Liver (tissue), 8 donors: ENCODE measurements at regions not wholly inside any gene's neighbourhood (a gene's known extent, or its start where the extent isn't known, plus 50 kb on each side); places are given as distances from the start of the nearest gene placed in this dataset.

Experiments
- DNase-seq: peaks from one replicate; pipeline ENCODE4 v3.0.0-alpha.2; 2017; ENCODE audit warnings: low spot score
- H3K27ac ChIP-seq, 2 donors: one replicate each; pipeline ENCODE4 v1.7.0; 2013; ENCODE audit warnings: inconsistent platforms in 2 of 2, low read length in 2 of 2, control low read depth in 1 of 2, low read depth in 1 of 2, mild to moderate bottlenecking in 1 of 2
- H3K27me3 ChIP-seq, 4 donors: one replicate each; pipeline versions ENCODE4 v1.6.1 to v1.7.0; 2013; ENCODE audit warnings: low read length in 3 of 4, inconsistent platforms in 1 of 4, mild to moderate bottlenecking in 1 of 4, moderate library complexity in 1 of 4; ENCODE audit not compliant: control insufficient read depth in 4 of 4, insufficient read depth in 4 of 4
- H3K36me3 ChIP-seq, 4 donors: one replicate each; pipeline versions ENCODE4 v1.6.1 to v1.7.0; 2013; ENCODE audit warnings: low read length in 3 of 4, mild to moderate bottlenecking in 3 of 4, low read depth in 1 of 4, moderate library complexity in 1 of 4; ENCODE audit not compliant: control insufficient read depth in 4 of 4, insufficient read depth in 3 of 4
- H3K4me1 ChIP-seq, 4 donors: one replicate each; pipeline versions ENCODE4 v1.6.1 to v1.7.0; 2013; ENCODE audit warnings: low read length in 3 of 4, mild to moderate bottlenecking in 3 of 4, moderate library complexity in 1 of 4; ENCODE audit not compliant: control insufficient read depth in 4 of 4, insufficient read depth in 4 of 4
- H3K4me3 ChIP-seq, 3 donors: one replicate each; pipeline versions ENCODE4 v1.6.1 to v1.7.0; 2013; ENCODE audit warnings: low read length in 3 of 3, control low read depth in 1 of 3, low read depth in 1 of 3, mild to moderate bottlenecking in 1 of 3
- H3K9ac ChIP-seq, 2 donors: one replicate each; pipeline ENCODE4 v1.7.0; 2013; ENCODE audit warnings: low read length in 2 of 2, mild to moderate bottlenecking in 2 of 2, moderate library complexity in 2 of 2, control low read depth in 1 of 2, low read depth in 1 of 2
- H3K9me3 ChIP-seq, 4 donors: one replicate each; pipeline versions ENCODE4 v1.6.1 to v1.7.0; 2013; ENCODE audit warnings: low read length in 3 of 4; ENCODE audit not compliant: control insufficient read depth in 4 of 4
- CTCF ChIP-seq: fragments of 150-350 bp; IDR thresholded peaks from 2 replicates; pipeline ENCODE4 v1.5.1; 2017; ENCODE audit warnings: improper control_type of control experiment, low read depth, low read length; ENCODE audit not compliant: missing input control
- FOXA2 ChIP-seq: IDR thresholded peaks from 2 replicates; pipeline ENCODE4 v1.6.1; 2016; ENCODE audit warnings: antibody characterized with exemption
- GABPA ChIP-seq, 2 donors: IDR thresholded peaks in 1 of 2; conservative IDR thresholded peaks in 1 of 2; 2 replicates each; pipeline ENCODE4 v1.6.1; 2016; ENCODE audit warnings: antibody characterized with exemption in 2 of 2, mild to moderate bottlenecking in 1 of 2, moderate library complexity in 1 of 2
- HNF4G ChIP-seq: IDR thresholded peaks from 2 replicates; pipeline ENCODE4 v1.6.1; 2016; ENCODE audit warnings: antibody characterized with exemption
- MAX ChIP-seq: IDR thresholded peaks from 2 replicates; pipeline ENCODE4 v1.6.1; 2016; ENCODE audit warnings: antibody characterized with exemption
- NR2F2 ChIP-seq: IDR thresholded peaks from 2 replicates; pipeline ENCODE4 v1.6.1; 2016; ENCODE audit warnings: antibody characterized with exemption
- REST ChIP-seq: IDR thresholded peaks from 2 replicates; pipeline ENCODE4 v1.6.1; 2016; ENCODE audit warnings: antibody characterized with exemption, mild to moderate bottlenecking
- RXRA ChIP-seq, 2 donors: IDR thresholded peaks; 2 replicates each; pipeline ENCODE4 v1.6.1; 2017 to 2018; ENCODE audit warnings: antibody characterized with exemption in 2 of 2, mild to moderate bottlenecking in 1 of 2
- SP1 ChIP-seq: IDR thresholded peaks from 2 replicates; pipeline ENCODE4 v1.6.1; 2018; ENCODE audit warnings: antibody characterized with exemption, mild to moderate bottlenecking
- YY1 ChIP-seq: IDR thresholded peaks from 2 replicates; pipeline ENCODE4 v1.6.1; 2016; ENCODE audit warnings: antibody characterized with exemption, mild to moderate bottlenecking
- ZBTB33 ChIP-seq: IDR thresholded peaks from 2 replicates; pipeline ENCODE4 v1.6.1; 2016; ENCODE audit warnings: antibody characterized with exemption
- WGBS: extraction: QIAGEN DNeasy Blood & Tissue Kit; methylation state at CpG from one replicate; pipeline ENCODE4 v1.1.7; 2013; 5-methylcytosine and 5-hydroxymethylcytosine counted together
- donor health status: healthy.
- donor health status: healthy.
- donor health status: healthy.
- donor health status: healthy.
- donor health status: healthy.

GRCh38 chr7:80082213-80082612 is 52.4 kb upstream of the GNAI1 start:
- H3K4me3 ChIP-seq, result no peak overlapping the region
- H3K9me3 ChIP-seq, result no peaks in the 10 kb centered on the region
- no peaks in the 10 kb centered on the region for H3K36me3 ChIP-seq
- peaks cover 0 to 7% (median 0%) of the 10 kb centered on the region in 4 donors for H3K4me1 ChIP-seq
- H3K27ac ChIP-seq, result no peak overlapping the region
- no peak for DNase-seq
- H3K9ac ChIP-seq, result no peak overlapping the region
- TF ChIP-seq CTCF, result no peak
- no peak for TF ChIP-seq REST
- TF ChIP-seq GABPA (IDR thresholded peaks at IDR 0.05 in 1 of 2, conservative IDR thresholded peaks at IDR 0.05 in 1 of 2), result no peak
- TF ChIP-seq RXRA (IDR thresholded peaks at IDR 0.05), result no peak
- TF ChIP-seq HNF4G, result no peak
- TF ChIP-seq FOXA2, result no peak
- H3K27me3 ChIP-seq, result no peaks in the 10 kb centered on the region

- H3K27ac ChIP-seq, result no peak overlapping the region
- peaks cover 0 to 7% (median 0%) of the 10 kb centered on the region in 4 donors for H3K4me1 ChIP-seq
- H3K36me3 ChIP-seq, result no peaks in the 10 kb centered on the region
- no peak for TF ChIP-seq SP1
- TF ChIP-seq RXRA (IDR thresholded peaks at IDR 0.05), result no peak
- TF ChIP-seq HNF4G, result no peak
- no peak for TF ChIP-seq CTCF
- TF ChIP-seq NR2F2, result no peak
- no peak for TF ChIP-seq FOXA2
- no peak for TF ChIP-seq ZBTB33
- no peak for TF ChIP-seq YY1
- TF ChIP-seq MAX, result no peak
- no peaks in the 10 kb centered on the region for H3K27me3 ChIP-seq
- no peak overlapping the region for H3K9ac ChIP-seq
- no peak for DNase-seq
- no peak overlapping the region for H3K4me3 ChIP-seq
- no peaks in the 10 kb centered on the region for H3K9me3 ChIP-seq
- 75% methylated on average over 3 of the region's 3 CpGs for WGBS
Measured at GRCh38 chr7:80078886-80079285, 55.7 kb upstream of the GNAI1 start.
